H1 (cell line): ENCODE measurements at regions not wholly inside any gene's neighbourhood (a gene's known extent, or its start where the extent isn't known, plus 50 kb on each side); places are given as distances from the start of the nearest gene placed in this dataset.

Experiments
- CTCF ChIA-PET: fragments of 300-600 bp; sonication (Branson Sonifier 250); formaldehyde crosslinking; loops from one replicate; lab custom pipeline; 2021; ENCODE audit not compliant: partially characterized antibody; lab: Charles Lee
- POLR2A ChIA-PET: fragments of 300-600 bp; sonication (Branson Sonifier 250); formaldehyde crosslinking; loops from one replicate; lab custom pipeline; 2021; ENCODE audit warnings: inconsistent platforms; ENCODE audit not compliant: partially characterized antibody; lab: Charles Lee
- DNase-seq, 2 experiments: peaks; one replicate each; pipeline versions ENCODE4 v3.0.0 to v3.0.0-alpha.2; 2010 to 2022; ENCODE audit warnings: low spot score in 2 of 2, low read depth in 1 of 2, mixed read lengths in 1 of 2
- FAIRE-seq: peaks from 2 replicates; lab custom pipeline; 2011; peaks lifted over from hg19 to GRCh38; lab: Jason Lieb, UNC
- H2AFZ ChIP-seq: 2 replicates; pipeline ENCODE4 v1.8.1; 2012; ENCODE audit warnings: low read length, inconsistent platforms
- H2AK5ac ChIP-seq: 2 replicates; pipeline ENCODE4 v1.6.1; 2013; ENCODE audit warnings: low read depth, low read length
- H2BK120ac ChIP-seq: replicated peaks from 2 replicates; pipeline ENCODE3; 2013; ENCODE audit warnings: low read depth, low read length, inconsistent platforms
- H2BK12ac ChIP-seq: 2 replicates; pipeline ENCODE4 v1.6.1; 2013; ENCODE audit warnings: low read depth, low read length
- H2BK15ac ChIP-seq: 2 replicates; pipeline ENCODE4 v1.6.1; 2013; ENCODE audit warnings: low read length
- H2BK20ac ChIP-seq: 2 replicates; pipeline ENCODE4 v1.6.1; 2013; ENCODE audit warnings: low read length
- H2BK5ac ChIP-seq: 2 replicates; pipeline ENCODE4 v1.6.1; 2013; ENCODE audit warnings: low read depth, low read length
- H3K14ac ChIP-seq: 2 replicates; pipeline ENCODE4 v1.6.1; 2013; ENCODE audit warnings: inconsistent platforms; ENCODE audit not compliant: insufficient read length
- H3K18ac ChIP-seq: 2 replicates; pipeline ENCODE4 v1.6.1; 2013; ENCODE audit warnings: low read length; ENCODE audit errors: extremely low read depth
- H3K23ac ChIP-seq: 2 replicates; pipeline ENCODE4 v1.6.1; 2013; ENCODE audit warnings: inconsistent platforms; ENCODE audit not compliant: insufficient read length
- H3K23me2 ChIP-seq: 2 replicates; pipeline ENCODE4 v1.6.1; 2013; ENCODE audit warnings: low read depth, low read length
- H3K27ac ChIP-seq: 2 replicates; pipeline ENCODE4 v1.6.1; 2011; ENCODE audit warnings: low read depth, low read length, inconsistent platforms
- H3K27me3 ChIP-seq, 4 experiments: replicated peaks in 1 of 4; 1 replicate in 1 of 4; 2 replicates in 3 of 4; pipeline versions ENCODE4 v1.6.1 to v1.8.1; 2011 to 2013; ENCODE audit warnings: low read length in 3 of 4, mild to moderate bottlenecking in 3 of 4, inconsistent platforms in 2 of 4, mixed read lengths in 2 of 4, moderate library complexity in 1 of 4; ENCODE audit not compliant: control insufficient read depth in 3 of 4, insufficient read depth in 3 of 4; ENCODE audit errors: extremely low read depth in 1 of 4
- H3K36me3 ChIP-seq, 4 experiments: 2 replicates each; pipeline versions ENCODE4 v1.6.1 to v1.8.1; 2011 to 2013; ENCODE audit warnings: mild to moderate bottlenecking in 4 of 4, low read length in 3 of 4, moderate library complexity in 2 of 4, control low read depth in 1 of 4, inconsistent platforms in 1 of 4; ENCODE audit not compliant: insufficient read depth in 4 of 4, control insufficient read depth in 2 of 4
- H3K4ac ChIP-seq: replicated peaks from 2 replicates; pipeline ENCODE3; 2013; ENCODE audit warnings: low read length, low read depth, mixed read lengths, inconsistent platforms; ENCODE audit not compliant: insufficient read length
- H3K4me1 ChIP-seq, 4 experiments: replicated peaks in 1 of 4; 1 replicate in 1 of 4; 2 replicates in 3 of 4; pipeline versions ENCODE4 v1.6.1 to v1.8.1; 2011 to 2013; ENCODE audit warnings: low read length in 3 of 4, inconsistent platforms in 2 of 4, mixed read lengths in 1 of 4; ENCODE audit not compliant: insufficient read depth in 4 of 4, control insufficient read depth in 3 of 4
- H3K4me2 ChIP-seq, 2 experiments: 2 replicates each; pipeline versions ENCODE4 v1.6.1 to v1.8.1; 2011 to 2013; ENCODE audit warnings: low read depth in 2 of 2, low read length in 2 of 2, control low read depth in 1 of 2, inconsistent platforms in 1 of 2, mild to moderate bottlenecking in 1 of 2; ENCODE audit not compliant: insufficient read depth in 1 of 2
- H3K4me3 ChIP-seq, 4 experiments: fragments of 200-600, 300-600 bp in 1 of 4; sonication (generic), shearing (Covaris generic), sonication (Bioruptor Twin) in 1 of 4; 2 replicates each; pipeline versions ENCODE4 v1.5.1 to v1.8.1; 2011 to 2016; ENCODE audit warnings: low read length in 4 of 4, low read depth in 3 of 4, control low read depth in 2 of 4, inconsistent platforms in 2 of 4, mild to moderate bottlenecking in 2 of 4, mixed read lengths in 1 of 4, moderate library complexity in 1 of 4; ENCODE audit not compliant: insufficient read depth in 2 of 4; ENCODE audit errors: extremely low read depth in 1 of 4
- H3K56ac ChIP-seq: replicated peaks from 2 replicates; pipeline ENCODE3; 2013; ENCODE audit warnings: low read depth, mild to moderate bottlenecking, mixed read lengths, low read length, inconsistent platforms; ENCODE audit not compliant: insufficient read length
- H3K79me1 ChIP-seq: 2 replicates; pipeline ENCODE4 v1.6.1; 2013; ENCODE audit warnings: low read depth, low read length, control low read depth
- H3K79me2 ChIP-seq, 2 experiments: 2 replicates each; pipeline versions ENCODE4 v1.6.1 to v1.8.1; 2012 to 2013; ENCODE audit warnings: low read length in 2 of 2, mild to moderate bottlenecking in 2 of 2, inconsistent platforms in 1 of 2; ENCODE audit not compliant: insufficient read depth in 2 of 2, control insufficient read depth in 1 of 2
- H3K9ac ChIP-seq, 4 experiments: replicated peaks in 1 of 4; 1 replicate in 1 of 4; 2 replicates in 3 of 4; pipeline versions ENCODE4 v1.6.1 to v1.8.1; 2011 to 2013; ENCODE audit warnings: low read depth in 3 of 4, low read length in 3 of 4, control low read depth in 2 of 4, mild to moderate bottlenecking in 2 of 4, moderate library complexity in 2 of 4, inconsistent platforms in 1 of 4; ENCODE audit errors: extremely low read depth in 1 of 4
- H3K9me3 ChIP-seq, 2 experiments: 2 replicates each; pipeline versions ENCODE4 v1.6.1 to v1.8.1; 2012 to 2013; ENCODE audit warnings: mild to moderate bottlenecking in 2 of 2, moderate library complexity in 2 of 2, control low read depth in 1 of 2, inconsistent platforms in 1 of 2, low read depth in 1 of 2, low read length in 1 of 2, mixed read lengths in 1 of 2; ENCODE audit not compliant: insufficient read depth in 2 of 2
- H4K20me1 ChIP-seq, 2 experiments: replicated peaks in 1 of 2; 2 replicates each; pipeline versions ENCODE3 to v1.8.1; 2011 to 2013; ENCODE audit warnings: inconsistent platforms in 2 of 2, low read length in 2 of 2, mild to moderate bottlenecking in 1 of 2; ENCODE audit not compliant: insufficient read depth in 2 of 2, control insufficient read depth in 1 of 2
- H4K5ac ChIP-seq: 2 replicates; pipeline ENCODE4 v1.6.1; 2013; ENCODE audit warnings: low read length, low read depth, mixed read lengths, inconsistent platforms; ENCODE audit not compliant: insufficient read length
- H4K8ac ChIP-seq: 2 replicates; pipeline ENCODE4 v1.8.0; 2013; ENCODE audit warnings: mild to moderate bottlenecking, moderate library complexity, low read length, inconsistent platforms; ENCODE audit not compliant: insufficient read depth; ENCODE audit errors: extremely low read depth
- H4K91ac ChIP-seq: replicated peaks from 2 replicates; pipeline ENCODE3; 2013; ENCODE audit warnings: low read length, mixed read lengths, inconsistent platforms; ENCODE audit not compliant: insufficient read length
- BACH1 ChIP-seq: IDR thresholded peaks from 2 replicates; pipeline ENCODE4 v1.6.1; 2012; ENCODE audit warnings: low read length, improper control_type of control experiment
- BCL11A ChIP-seq, 2 experiments: IDR thresholded peaks; one replicate each; pipeline ENCODE4 v1.6.1; 2011; ENCODE audit warnings: low read depth in 2 of 2, low read length in 2 of 2, mild to moderate bottlenecking in 2 of 2
- BRCA1 ChIP-seq: IDR thresholded peaks from 2 replicates; pipeline ENCODE4 v1.6.1; 2012; ENCODE audit warnings: low read depth, low read length, improper control_type of control experiment
- CHD1 ChIP-seq: IDR thresholded peaks from 2 replicates; pipeline ENCODE4 v1.6.1; 2012; ENCODE audit warnings: low read depth, low read length, improper control_type of control experiment
- GTF2F1 ChIP-seq: IDR thresholded peaks from 2 replicates; pipeline ENCODE4 v1.6.1; 2012; ENCODE audit warnings: low read depth, low read length, improper control_type of control experiment, borderline replicate concordance
- HDAC2 ChIP-seq, 2 experiments: fragments of 300-600 bp in 1 of 2; sonication (generic) in 1 of 2; IDR thresholded peaks; 2 replicates each; pipeline ENCODE4 v1.6.1; 2011 to 2012; ENCODE audit warnings: low read depth in 2 of 2, low read length in 2 of 2, mild to moderate bottlenecking in 2 of 2, moderate library complexity in 2 of 2, borderline replicate concordance in 1 of 2, inconsistent platforms in 1 of 2
- JUN ChIP-seq: IDR thresholded peaks from 2 replicates; pipeline ENCODE4 v1.6.1; 2011; ENCODE audit warnings: low read depth, mild to moderate bottlenecking, improper control_type of control experiment, low read length
- JUND ChIP-seq: IDR thresholded peaks from 2 replicates; pipeline ENCODE4 v1.6.1; 2011; ENCODE audit warnings: mild to moderate bottlenecking, improper control_type of control experiment, low read length
- RAD21 ChIP-seq, 2 experiments: IDR thresholded peaks in 1 of 2; conservative IDR thresholded peaks in 1 of 2; 2 replicates each; pipeline ENCODE4 v1.6.1; 2011; ENCODE audit warnings: low read depth in 2 of 2, low read length in 2 of 2, improper control_type of control experiment in 1 of 2, inconsistent platforms in 1 of 2, mild to moderate bottlenecking in 1 of 2, moderate library complexity in 1 of 2
- SIN3A ChIP-seq, 2 experiments: IDR thresholded peaks in 1 of 2; conservative IDR thresholded peaks in 1 of 2; 2 replicates each; pipeline ENCODE4 v1.6.1; 2011 to 2012; ENCODE audit warnings: low read length in 2 of 2, improper control_type of control experiment in 1 of 2, low read depth in 1 of 2, mild to moderate bottlenecking in 1 of 2
- SP4 ChIP-seq: IDR thresholded peaks from 2 replicates; pipeline ENCODE4 v1.6.1; 2012; ENCODE audit warnings: low read length, inconsistent platforms
- SRF ChIP-seq: IDR thresholded peaks from 2 replicates; pipeline ENCODE4 v1.6.1; 2011; ENCODE audit warnings: mild to moderate bottlenecking, low read depth, low read length, moderate library complexity
- TAF1 ChIP-seq: IDR thresholded peaks from 2 replicates; pipeline ENCODE4 v1.6.1; 2011; ENCODE audit warnings: mild to moderate bottlenecking, low read depth, low read length
- TAF7 ChIP-seq: optimal IDR thresholded peaks from 2 replicates; pipeline ENCODE3; 2011; ENCODE audit warnings: low read depth, mild to moderate bottlenecking, inconsistent platforms, low read length, moderate library complexity, borderline replicate concordance
- YY1 ChIP-seq: IDR thresholded peaks from 2 replicates; pipeline ENCODE4 v1.6.1; 2011; ENCODE audit warnings: low read depth, mild to moderate bottlenecking, low read length
- WGBS, 2 experiments: shearing (Covaris generic) in 1 of 2; methylation state at CpG; one replicate each; pipeline versions ENCODE4 v1.1.6 to v1.1.7; 2013 to 2015; ENCODE audit warnings: low lambda C conversion rate in 2 of 2, mixed read lengths in 2 of 2, inconsistent platforms in 1 of 2, low coverage in 1 of 2, missing lambda C conversion rate in 1 of 2; ENCODE audit not compliant: insufficient replicate concordance in 2 of 2, insufficient coverage in 1 of 2, insufficient read length in 1 of 2; ENCODE audit errors: extremely low coverage in 1 of 2, missing lambda C conversion rate in 1 of 2; 5-methylcytosine and 5-hydroxymethylcytosine counted together

DNA sequence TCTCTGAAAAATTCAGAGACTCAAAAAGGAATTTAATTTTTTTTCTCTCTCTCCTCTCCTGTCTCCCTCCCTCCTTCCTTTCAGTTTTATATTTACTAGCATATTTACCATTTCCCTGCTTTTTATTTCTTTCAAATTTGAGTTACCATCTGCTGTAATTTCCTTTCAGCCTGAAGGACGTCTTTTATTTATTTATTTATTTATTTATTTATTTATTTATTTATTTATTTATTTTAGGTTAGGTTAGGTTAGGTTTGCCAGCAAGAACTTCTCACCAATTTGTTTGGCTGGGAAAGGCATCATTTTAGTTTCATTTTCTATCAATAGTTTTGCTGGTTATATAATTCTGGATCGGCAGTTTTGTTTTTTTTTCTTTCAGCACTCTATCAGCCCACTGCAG lies 231.7 kb upstream of the ZRANB2 start:
- no peak overlapping the region for H3K4ac ChIP-seq
- H2BK12ac ChIP-seq = no peak overlapping the region
- no peaks in the 10 kb centered on the region; a peak in 2 of 7 replicates for H3K4me1 ChIP-seq
- H3K36me3 ChIP-seq = no peaks in the 10 kb centered on the region
- no peaks in the 10 kb centered on the region for H3K79me2 ChIP-seq
- no peak overlapping the region for H3K4me3 ChIP-seq
- no peak overlapping the region for H3K23ac ChIP-seq
- H2BK120ac ChIP-seq = no peak overlapping the region
- FAIRE-seq = no peak
- ChIA-PET POLR2A (no interaction called here), CTCF (no interaction called here)
- H3K23me2 ChIP-seq = no peaks in the 10 kb centered on the region
- no peaks in the 10 kb centered on the region for H3K27me3 ChIP-seq
- no peak overlapping the region for H3K9ac ChIP-seq
- no peak overlapping the region for H3K27ac ChIP-seq
- H3K9me3 ChIP-seq = peaks cover 5 to 8% of the 10 kb centered on the region in 2 experiments; a peak in 1 of 4 replicates
- no peaks in the 10 kb centered on the region for H4K20me1 ChIP-seq
- H4K91ac ChIP-seq = no peak overlapping the region
- H2BK15ac ChIP-seq = no peak overlapping the region
- no peak overlapping the region for H3K14ac ChIP-seq
- H4K5ac ChIP-seq = no peak overlapping the region
- no peak overlapping the region for H2BK5ac ChIP-seq
- DNase-seq = no peak
- H2BK20ac ChIP-seq = no peak overlapping the region
- H4K8ac ChIP-seq = no peak overlapping the region
- H3K4me2 ChIP-seq = no peak overlapping the region
- H3K18ac ChIP-seq = no peak overlapping the region
- no peak overlapping the region for H2AFZ ChIP-seq
- H2AK5ac ChIP-seq = no peak overlapping the region
- WGBS, 2 experiments = 86% methylated on average over 2 of the region's 2 CpGs; no CpG with 5 or more reads in 1 of the 2 experiments
- H3K79me1 ChIP-seq = no peaks in the 10 kb centered on the region
- H3K56ac ChIP-seq = no peak overlapping the region
- TF ChIP-seq SP4 (no peak), TAF7 (no peak), BACH1 (no peak), JUND (no peak), HDAC2 (IDR thresholded peaks at IDR 0.05; ENCODE audit: borderline replicate concordance in 1 of 2, low read depth in 2 of 2, low read length in 2 of 2) (no peak), GTF2F1 (no peak), JUN (no peak), YY1 (no peak), SRF (no peak), BCL11A (IDR thresholded peaks at IDR 0.05; ENCODE audit: low read depth in 2 of 2, low read length in 2 of 2) (no peak), CHD1 (no peak), SIN3A (conservative IDR thresholded peaks at IDR 0.05 in 1 of 2, IDR thresholded peaks at IDR 0.05 in 1 of 2; ENCODE audit: low read depth in 1 of 2, low read length in 2 of 2) (no peak), BRCA1 (no peak), TAF1 (no peak), RAD21 (IDR thresholded peaks at IDR 0.05 in 1 of 2, conservative IDR thresholded peaks at IDR 0.05 in 1 of 2; ENCODE audit: low read depth in 2 of 2, low read length in 2 of 2) (no peak)
